Type B pancreatic cell (in vitro differentiated cells): ENCODE measurements at regions not wholly inside any gene's neighbourhood (a gene's known extent, or its start where the extent isn't known, plus 50 kb on each side); places are given as distances from the start of the nearest gene placed in this dataset.

ENCODE experiments used
- DNase-seq: peaks from one replicate; pipeline ENCODE4 v3.0.0; 2021; ENCODE audit warnings: mixed read lengths; ENCODE audit not compliant: unreplicated experiment; ENCODE audit errors: extremely low spot score
- H3K27ac Mint-ChIP-seq: 2 replicates; pipeline ENCODE4 v1.8.0; 2021; ENCODE audit warnings: mild to moderate bottlenecking, mixed read lengths
- H3K27me3 Mint-ChIP-seq: 2 replicates; pipeline ENCODE4 v1.8.0; 2021; ENCODE audit warnings: mixed read lengths
- H3K36me3 Mint-ChIP-seq: 2 replicates; pipeline ENCODE4 v1.8.0; 2021; ENCODE audit warnings: mixed read lengths
- H3K4me1 Mint-ChIP-seq: one replicate; pipeline ENCODE4 v1.8.0; 2021; ENCODE audit warnings: mixed read lengths; ENCODE audit not compliant: unreplicated experiment
- H3K4me3 Mint-ChIP-seq: 2 replicates; pipeline ENCODE4 v1.8.0; 2021; ENCODE audit warnings: mild to moderate bottlenecking, mixed read lengths
- H3K9me3 Mint-ChIP-seq: 2 replicates; pipeline ENCODE4 v1.8.0; 2021; ENCODE audit warnings: mixed read lengths
- CTCF ChIP-seq: fragments of 200-600 bp; sonication (generic); conservative IDR thresholded peaks from 2 replicates; pipeline ENCODE4 v1.5.0; 2021; ENCODE audit warnings: antibody characterized with exemption, mild to moderate bottlenecking

- H3K27me3 Mint-ChIP-seq = peaks cover 15% of the 10 kb centered on the region
- H3K27ac Mint-ChIP-seq = no peak overlapping the region
- H3K4me3 Mint-ChIP-seq = no peak overlapping the region
- H3K4me1 Mint-ChIP-seq = no peaks in the 10 kb centered on the region
- H3K36me3 Mint-ChIP-seq = no peaks in the 10 kb centered on the region
- H3K9me3 Mint-ChIP-seq = no peaks in the 10 kb centered on the region
- no peak for TF ChIP-seq CTCF
- DNase-seq = no peak
Observed at GRCh38 chr22:49116021-49116420, 711.7 kb downstream of the BRD1 start.

- H3K36me3 Mint-ChIP-seq = no peaks in the 10 kb centered on the region
- TF ChIP-seq CTCF = no peak
- no peak overlapping the region for H3K27ac Mint-ChIP-seq
Observed at GRCh38 chr22:49115197-49115596, 712.5 kb downstream of the BRD1 start.

GRCh38 chr22:49113758-49114157, 713.9 kb downstream of the BRD1 start:
- no peak for TF ChIP-seq CTCF
- Mint-ChIP-seq H3K27me3 (peaks cover 27% of the 10 kb centered on the region), H3K9me3 (no peaks in the 10 kb centered on the region), H3K4me3 (no peak overlapping the region), H3K4me1 (no peaks in the 10 kb centered on the region), H3K27ac (no peak overlapping the region), H3K36me3 (no peaks in the 10 kb centered on the region)
- DNase-seq = no peak

More at GRCh38 chr22:49115197-49115596, 712.5 kb downstream of the BRD1 start:
- Mint-ChIP-seq H3K4me1 (no peaks in the 10 kb centered on the region), H3K4me3 (no peak overlapping the region), H3K9me3 (no peaks in the 10 kb centered on the region), H3K27me3 (peaks cover 17% of the 10 kb centered on the region)
- no peak for DNase-seq

GRCh38 chr22:49112661-49113626, 714.7 kb downstream of the BRD1 start:
- Mint-ChIP-seq H3K4me3 (no peak overlapping the region), H3K9me3 (no peaks in the 10 kb centered on the region), H3K27me3 (peaks cover 34% of the 10 kb centered on the region), H3K4me1 (no peaks in the 10 kb centered on the region), H3K36me3 (no peaks in the 10 kb centered on the region), H3K27ac (no peak overlapping the region)
- TF ChIP-seq CTCF = no peak
- peak; percentile 47 for DNase-seq

GRCh38 chr22:49112176-49112575, 715.5 kb downstream of the BRD1 start:
- no peaks in the 10 kb centered on the region for H3K4me1 Mint-ChIP-seq
- no peaks in the 10 kb centered on the region for H3K9me3 Mint-ChIP-seq
- H3K4me3 Mint-ChIP-seq = no peak overlapping the region
- H3K27me3 Mint-ChIP-seq = peaks cover 39% of the 10 kb centered on the region
- no peaks in the 10 kb centered on the region for H3K36me3 Mint-ChIP-seq
- TF ChIP-seq CTCF = no peak
- no peak overlapping the region for H3K27ac Mint-ChIP-seq
- DNase-seq = peak; percentile 57
